HG02623 (cell line): ENCODE measurements at regions not wholly inside any gene's neighbourhood (a gene's known extent, or its start where the extent isn't known, plus 50 kb on each side); places are given as distances from the start of the nearest gene placed in this dataset.
"Not testable (repeated sequence)": the region's sequence is repeated elsewhere in the genome, so short reads cannot be mapped to it uniquely, and the experiment has no call there.

Experiments used
- ATAC-seq: cut with Tn5 transposase; IDR thresholded peaks from one replicate; pipeline ENCODE4 v1.9.1; 2021; ENCODE audit warnings: moderate library complexity; ENCODE audit not compliant: unreplicated experiment

- ATAC-seq, result no peak
These were observed 234.1 kb downstream of the NNT start for GRCh38 chr5:43837091-43837490.

- no peak for ATAC-seq
These were observed 231.0 kb downstream of the NNT start for GRCh38 chr5:43833961-43834360.

GRCh38 chr5:43824325-43824964 is 221.5 kb downstream of the NNT start:
- ATAC-seq, result not testable (repeated sequence)

- ATAC-seq, result not testable (repeated sequence)
These were observed 215.4 kb downstream of the NNT start for GRCh38 chr5:43818394-43818793.

GRCh38 chr5:43815497-43815896 is 212.5 kb downstream of the NNT start:
- no peak for ATAC-seq

GRCh38 chr5:43804723-43805122 is 201.7 kb downstream of the NNT start:
- ATAC-seq, result no peak

- ATAC-seq, result no peak
These were observed 201.1 kb downstream of the NNT start for GRCh38 chr5:43804041-43804440.

- no peak for ATAC-seq
These were observed 199.7 kb downstream of the NNT start for GRCh38 chr5:43802651-43803050.

- no peak for ATAC-seq
These were observed 199.1 kb downstream of the NNT start for GRCh38 chr5:43802119-43802518.

- ATAC-seq, result no peak
These were observed 195.8 kb downstream of the NNT start for GRCh38 chr5:43798740-43799139.

- not testable (repeated sequence) for ATAC-seq
These were observed 188.9 kb downstream of the NNT start for GRCh38 chr5:43791880-43792279.

GRCh38 chr5:43785198-43785597 is 182.2 kb downstream of the NNT start:
- no peak for ATAC-seq

- ATAC-seq, result no peak
These were observed 177.6 kb downstream of the NNT start for GRCh38 chr5:43780586-43780985.

- ATAC-seq, result no peak
These were observed 172.0 kb downstream of the NNT start for GRCh38 chr5:43774881-43775399.

GRCh38 chr5:43773478-43773844 is 170.5 kb downstream of the NNT start:
- ATAC-seq, result no peak

- no peak for ATAC-seq
These were observed 169.9 kb downstream of the NNT start for GRCh38 chr5:43772764-43773477.

- ATAC-seq, result no peak
These were observed 169.4 kb downstream of the NNT start for GRCh38 chr5:43772458-43772763.

- ATAC-seq, result no peak
These were observed 168.6 kb downstream of the NNT start for GRCh38 chr5:43771611-43772031.

- no peak for ATAC-seq
These were observed 166.8 kb downstream of the NNT start for GRCh38 chr5:43769571-43770355.
